Small intestine (tissue), 7 donors: ENCODE measurements at regions not wholly inside any gene's neighbourhood (a gene's known extent, or its start where the extent isn't known, plus 50 kb on each side); places are given as distances from the start of the nearest gene placed in this dataset.

Experiments used
- DNase-seq, 2 donors: peaks; one replicate each; pipeline versions ENCODE4 v3.0.0 to v3.0.0-alpha.2; 2013
- FAIRE-seq: peaks from 2 replicates; lab custom pipeline; 2012; peaks lifted over from hg19 to GRCh38; lab: Jason Lieb, UNC
- H3K27ac ChIP-seq, 3 donors: one replicate each; pipeline ENCODE4 v1.5.1; 2013; ENCODE audit warnings: low read length in 2 of 3, mild to moderate bottlenecking in 2 of 3, control low read depth in 1 of 3, inconsistent platforms in 1 of 3, low read depth in 1 of 3, moderate library complexity in 1 of 3
- H3K27me3 ChIP-seq, 3 donors: one replicate each; pipeline ENCODE4 v1.6.1; 2013; ENCODE audit warnings: low read length in 3 of 3, inconsistent platforms in 1 of 3; ENCODE audit not compliant: control insufficient read depth in 3 of 3, insufficient read depth in 3 of 3
- H3K36me3 ChIP-seq, 3 donors: one replicate each; pipeline ENCODE4 v1.6.1; 2013; ENCODE audit warnings: low read length in 3 of 3, inconsistent platforms in 1 of 3, low read depth in 1 of 3, mild to moderate bottlenecking in 1 of 3, moderate library complexity in 1 of 3; ENCODE audit not compliant: control insufficient read depth in 3 of 3, insufficient read depth in 2 of 3
- H3K4me1 ChIP-seq, 3 donors: one replicate each; pipeline ENCODE4 v1.6.1; 2013; ENCODE audit warnings: low read length in 2 of 3, inconsistent platforms in 1 of 3, low read depth in 1 of 3, mild to moderate bottlenecking in 1 of 3, moderate library complexity in 1 of 3; ENCODE audit not compliant: control insufficient read depth in 3 of 3, insufficient read depth in 2 of 3
- H3K4me3 ChIP-seq, 3 donors: one replicate each; pipeline ENCODE4 v1.5.1; 2013; ENCODE audit warnings: low read length in 3 of 3, control low read depth in 1 of 3, inconsistent platforms in 1 of 3, low read depth in 1 of 3, mild to moderate bottlenecking in 1 of 3, moderate library complexity in 1 of 3
- H3K9me3 ChIP-seq, 2 donors: one replicate each; pipeline ENCODE4 v1.6.1; 2013; ENCODE audit warnings: low read depth in 1 of 2, low read length in 1 of 2; ENCODE audit not compliant: control insufficient read depth in 2 of 2, insufficient read depth in 1 of 2
- WGBS, 3 donors: extraction: QIAGEN DNeasy Blood & Tissue Kit; methylation state at CpG; one replicate each; pipeline ENCODE4 v1.1.7; 2013; 5-methylcytosine and 5-hydroxymethylcytosine counted together
- donor health status: healthy with polysubstance abuse.
- donor health status: control.
- donor health status: control.
- donor health status: Bipolar disorder and iron deficiency.
- donor health status: healthy.

GRCh38 chr11:128328955-128329551, 258.3 kb downstream of the ETS1 start:
- no peaks in the 10 kb centered on the region for H3K27me3 ChIP-seq
- no peak for FAIRE-seq
- peak in 1 of 2 donors; percentile 5 for DNase-seq
- H3K27ac ChIP-seq: peak overlapping the region in 1 of 3 donors; percentile 60
- H3K9me3 ChIP-seq: no peaks in the 10 kb centered on the region
- no peaks in the 10 kb centered on the region for H3K36me3 ChIP-seq
- H3K4me1 ChIP-seq: peaks cover 0 to 3% (median 0%) of the 10 kb centered on the region in 3 donors
- H3K4me3 ChIP-seq: no peak overlapping the region
- WGBS, 3 donors: 60 to 78% (median 76%) methylated on average over 9 of the region's 9 CpGs

- H3K27ac ChIP-seq: no peak overlapping the region
- H3K9me3 ChIP-seq: no peaks in the 10 kb centered on the region
- no peaks in the 10 kb centered on the region for H3K36me3 ChIP-seq
- no peak overlapping the region for H3K4me3 ChIP-seq
- WGBS, 3 donors: 83 to 89% (median 87%) methylated on average over 4 of the region's 4 CpGs
- FAIRE-seq: no peak
- H3K4me1 ChIP-seq: peaks cover 0 to 7% (median 0%) of the 10 kb centered on the region in 3 donors
- H3K27me3 ChIP-seq: no peaks in the 10 kb centered on the region
- DNase-seq: no peak
These were observed 260.1 kb downstream of the ETS1 start for GRCh38 chr11:128327274-128327673.

- FAIRE-seq: no peak
- Histone ChIP-seq H3K4me1 (peaks cover 0 to 7% (median 0%) of the 10 kb centered on the region in 3 donors), H3K27ac (peak overlapping the region in 1 of 3 donors; percentile 56), H3K9me3 (no peaks in the 10 kb centered on the region), H3K4me3 (no peak overlapping the region), H3K27me3 (no peaks in the 10 kb centered on the region), H3K36me3 (no peaks in the 10 kb centered on the region)
- 72 to 77% (median 75%) methylated on average over 7 of the region's 7 CpGs for WGBS, 3 donors
- no peak for DNase-seq
These were observed 260.6 kb downstream of the ETS1 start for GRCh38 chr11:128326791-128327190.

- H3K36me3 ChIP-seq: no peaks in the 10 kb centered on the region
- FAIRE-seq: no peak
- no peaks in the 10 kb centered on the region for H3K27me3 ChIP-seq
- DNase-seq: peak in 1 of 2 donors; percentile 73
- peak overlapping the region in 2 of 3 donors; percentile 45 to 90 for H3K27ac ChIP-seq
- H3K4me1 ChIP-seq: peaks cover 0 to 7% (median 0%) of the 10 kb centered on the region in 3 donors
- no peaks in the 10 kb centered on the region for H3K9me3 ChIP-seq
- WGBS, 3 donors: 70 to 83% (median 80%) methylated on average over 14 of the region's 14 CpGs
- no peak overlapping the region for H3K4me3 ChIP-seq
These were observed 262.7 kb downstream of the ETS1 start for GRCh38 chr11:128324531-128325141.

- no peaks in the 10 kb centered on the region for H3K36me3 ChIP-seq
- no peaks in the 10 kb centered on the region for H3K27me3 ChIP-seq
- H3K9me3 ChIP-seq: no peaks in the 10 kb centered on the region
- 60 to 67% (median 61%) methylated on average over 9 of the region's 9 CpGs for WGBS, 3 donors
- no peak overlapping the region for H3K4me3 ChIP-seq
- peaks cover 0 to 7% (median 0%) of the 10 kb centered on the region in 3 donors for H3K4me1 ChIP-seq
- H3K27ac ChIP-seq: peak overlapping the region in 2 of 3 donors; percentile 12 to 90
- FAIRE-seq (no peak), DNase-seq (peak in 1 of 2 donors; percentile 17)
These were observed 263.3 kb downstream of the ETS1 start for GRCh38 chr11:128324051-128324481.

- FAIRE-seq: no peak
- Histone ChIP-seq H3K27me3 (no peaks in the 10 kb centered on the region), H3K4me3 (no peak overlapping the region), H3K4me1 (peaks cover 0 to 7% (median 0%) of the 10 kb centered on the region in 3 donors), H3K36me3 (no peaks in the 10 kb centered on the region), H3K27ac (peak overlapping the region in 2 of 3 donors; percentile 12 to 54), H3K9me3 (no peaks in the 10 kb centered on the region)
- peak; percentile 41 to 54 for DNase-seq
- WGBS, 3 donors: 67 to 74% (median 72%) methylated on average over 2 of the region's 2 CpGs
These were observed 264.0 kb downstream of the ETS1 start for GRCh38 chr11:128323381-128323780.

- peaks cover 0 to 8% of the 10 kb centered on the region in 2 donors for H3K9me3 ChIP-seq
- no peaks in the 10 kb centered on the region for H3K36me3 ChIP-seq
- H3K27me3 ChIP-seq: no peaks in the 10 kb centered on the region
- DNase-seq (peak in 1 of 2 donors; percentile 40), FAIRE-seq (no peak)
- H3K27ac ChIP-seq: no peak overlapping the region
- peaks cover 0 to 4% (median 0%) of the 10 kb centered on the region in 3 donors for H3K4me1 ChIP-seq
- H3K4me3 ChIP-seq: no peak overlapping the region
- WGBS, 3 donors: 66 to 79% (median 71%) methylated on average over 8 of the region's 8 CpGs
These were observed 268.4 kb downstream of the ETS1 start for GRCh38 chr11:128318856-128319474.

- H3K36me3 ChIP-seq: no peaks in the 10 kb centered on the region
- FAIRE-seq: no peak
- H3K9me3 ChIP-seq: peaks cover 0 to 8% of the 10 kb centered on the region in 2 donors
- no peaks in the 10 kb centered on the region for H3K4me1 ChIP-seq
- 66 to 73% (median 73%) methylated on average over 4 of the region's 4 CpGs for WGBS, 3 donors
- H3K27ac ChIP-seq: no peak overlapping the region
- no peaks in the 10 kb centered on the region for H3K27me3 ChIP-seq
- no peak overlapping the region for H3K4me3 ChIP-seq
- DNase-seq: no peak
These were observed 270.7 kb downstream of the ETS1 start for GRCh38 chr11:128316541-128317227.
